ENCODE measurements at regions not wholly inside any gene's neighbourhood (a gene's known extent, or its start where the extent isn't known, plus 50 kb on each side); places are given as distances from the start of the nearest gene placed in this dataset.

DNA sequence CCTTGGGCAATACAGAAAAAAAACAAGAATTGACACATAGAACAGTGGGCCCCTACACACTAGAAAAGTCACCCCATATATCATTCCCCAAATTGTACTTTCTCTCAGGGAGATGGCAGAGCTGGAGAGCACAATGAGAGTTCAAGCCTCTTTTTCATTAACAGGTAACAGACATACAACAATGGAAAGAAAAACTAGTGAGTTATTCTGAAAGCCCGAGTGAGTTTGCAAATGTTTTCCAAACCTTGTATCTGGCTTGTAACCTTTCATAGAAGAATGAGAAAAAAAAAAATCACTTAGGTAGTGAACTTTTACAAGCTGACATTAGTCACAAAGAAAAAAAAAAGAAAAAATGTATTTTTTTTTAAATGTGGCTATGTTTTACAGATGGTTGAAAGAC lies 349.6 kb downstream of the RPS4Y2 start:
- no peaks in the 10 kb centered on the region for H3K27me3 ChIP-seq (replicated peaks; ENCODE audit: insufficient read depth)
- intact Hi-C loops (cut with DNase I): no loop called here
- H3K9me3 ChIP-seq: no peaks in the 10 kb centered on the region
- no peak overlapping the region for H3K27ac ChIP-seq
- 33% methylated on average over 1 of the region's 1 CpG for WGBS
- TF ChIP-seq POLR2AphosphoS5 (IDR thresholded peaks at IDR 0.05): no peak
- TF ChIP-seq, protein P1, sequence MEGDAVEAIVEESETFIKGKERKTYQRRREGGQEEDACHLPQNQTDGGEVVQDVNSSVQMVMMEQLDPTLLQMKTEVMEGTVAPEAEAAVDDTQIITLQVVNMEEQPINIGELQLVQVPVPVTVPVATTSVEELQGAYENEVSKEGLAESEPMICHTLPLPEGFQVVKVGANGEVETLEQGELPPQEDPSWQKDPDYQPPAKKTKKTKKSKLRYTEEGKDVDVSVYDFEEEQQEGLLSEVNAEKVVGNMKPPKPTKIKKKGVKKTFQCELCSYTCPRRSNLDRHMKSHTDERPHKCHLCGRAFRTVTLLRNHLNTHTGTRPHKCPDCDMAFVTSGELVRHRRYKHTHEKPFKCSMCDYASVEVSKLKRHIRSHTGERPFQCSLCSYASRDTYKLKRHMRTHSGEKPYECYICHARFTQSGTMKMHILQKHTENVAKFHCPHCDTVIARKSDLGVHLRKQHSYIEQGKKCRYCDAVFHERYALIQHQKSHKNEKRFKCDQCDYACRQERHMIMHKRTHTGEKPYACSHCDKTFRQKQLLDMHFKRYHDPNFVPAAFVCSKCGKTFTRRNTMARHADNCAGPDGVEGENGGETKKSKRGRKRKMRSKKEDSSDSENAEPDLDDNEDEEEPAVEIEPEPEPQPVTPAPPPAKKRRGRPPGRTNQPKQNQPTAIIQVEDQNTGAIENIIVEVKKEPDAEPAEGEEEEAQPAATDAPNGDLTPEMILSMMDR (IDR thresholded peaks at IDR 0.05): no peak
- TF ChIP-seq POLR2A (IDR thresholded peaks at IDR 0.05): no peak
- no peak for DNase-seq (ENCODE audit: low spot score)
- H3K36me3 ChIP-seq: no peaks in the 10 kb centered on the region
- H3K4me1 ChIP-seq (replicated peaks): no peaks in the 10 kb centered on the region
- H3K4me3 ChIP-seq: no peak overlapping the region

- WGBS: 71% methylated on average over 1 of the region's 1 CpG
These were observed 355.4 kb downstream of the RPS4Y2 start for GRCh38 chrY:21111313-21111712.

DNA sequence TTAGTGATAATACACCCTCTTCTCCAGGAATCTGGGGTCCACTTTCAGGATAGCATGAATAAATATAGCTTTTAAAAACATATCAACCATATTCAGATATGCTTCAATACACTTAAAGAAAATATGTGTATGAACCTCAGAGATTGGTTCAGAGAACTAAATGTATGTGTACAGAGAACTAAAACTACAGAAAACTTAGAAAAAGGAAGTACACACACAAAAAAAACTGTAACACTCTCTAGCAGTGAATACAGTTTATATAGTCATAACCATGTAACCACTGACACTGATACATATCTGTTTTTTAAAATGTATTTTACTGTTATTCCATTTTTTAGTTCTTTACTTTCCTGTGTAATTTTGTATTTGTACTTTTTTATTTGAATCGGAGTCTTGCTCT lies 365.2 kb downstream of the RPS4Y2 start:
- no peak for DNase-seq (ENCODE audit: low spot score)
- intact Hi-C loops (cut with DNase I): no loop called here
- Histone ChIP-seq H3K27me3 (replicated peaks; ENCODE audit: insufficient read depth) (no peaks in the 10 kb centered on the region), H3K4me3 (no peak overlapping the region), H3K27ac (no peak overlapping the region), H3K36me3 (no peaks in the 10 kb centered on the region), H3K4me1 (replicated peaks) (no peaks in the 10 kb centered on the region), H3K9me3 (no peaks in the 10 kb centered on the region)
- 100% methylated on average over 1 of the region's 1 CpG for WGBS
- TF ChIP-seq POLR2A (IDR thresholded peaks at IDR 0.05) (no peak), POLR2AphosphoS5 (IDR thresholded peaks at IDR 0.05) (no peak)
- TF ChIP-seq, protein P1 (IDR thresholded peaks at IDR 0.05): no peak

More at GRCh38 chrY:21111313-21111712, 355.4 kb downstream of the RPS4Y2 start:
- DNase-seq (ENCODE audit: low spot score): no peak
- TF ChIP-seq POLR2AphosphoS5 (IDR thresholded peaks at IDR 0.05): no peak
- TF ChIP-seq, protein P1 (IDR thresholded peaks at IDR 0.05): no peak
- TF ChIP-seq POLR2A (IDR thresholded peaks at IDR 0.05): no peak
- H3K27ac ChIP-seq: no peak overlapping the region
- intact Hi-C loops (cut with DNase I): no loop called here
- no peaks in the 10 kb centered on the region for H3K27me3 ChIP-seq (replicated peaks; ENCODE audit: insufficient read depth)
- no peaks in the 10 kb centered on the region for H3K9me3 ChIP-seq
- H3K36me3 ChIP-seq: no peaks in the 10 kb centered on the region
- no peak overlapping the region for H3K4me3 ChIP-seq
- no peaks in the 10 kb centered on the region for H3K4me1 ChIP-seq (replicated peaks)

- intact Hi-C loops (cut with DNase I): no loop called here
- WGBS: 54% methylated on average over 1 of the region's 1 CpG
- TF ChIP-seq, protein P1 (IDR thresholded peaks at IDR 0.05): no peak
- TF ChIP-seq POLR2AphosphoS5 (IDR thresholded peaks at IDR 0.05) (no peak), POLR2A (IDR thresholded peaks at IDR 0.05) (no peak)
These were observed 375.5 kb upstream of the RBMY1B start for GRCh38 chrY:21135591-21135990.

GRCh38 chrY:21138056-21138758 lies 372.9 kb upstream of the RBMY1B start:
- Histone ChIP-seq H3K4me3 (no peak overlapping the region), H3K36me3 (no peaks in the 10 kb centered on the region), H3K4me1 (replicated peaks) (no peaks in the 10 kb centered on the region), H3K27me3 (replicated peaks; ENCODE audit: insufficient read depth) (no peaks in the 10 kb centered on the region), H3K9me3 (no peaks in the 10 kb centered on the region), H3K27ac (no peak overlapping the region)
- TF ChIP-seq POLR2A (IDR thresholded peaks at IDR 0.05): no peak
- TF ChIP-seq, protein P1 (IDR thresholded peaks at IDR 0.05): no peak
- no peak for TF ChIP-seq POLR2AphosphoS5 (IDR thresholded peaks at IDR 0.05)
- intact Hi-C loops (cut with DNase I): no loop called here
- DNase-seq (ENCODE audit: low spot score): no peak
- WGBS: 18% methylated on average over 1 of the region's 1 CpG

More at GRCh38 chrY:21135591-21135990, 375.5 kb upstream of the RBMY1B start:
- no peak overlapping the region for H3K27ac ChIP-seq
- no peak overlapping the region for H3K4me3 ChIP-seq
- no peak for DNase-seq (ENCODE audit: low spot score)
- H3K36me3 ChIP-seq: no peaks in the 10 kb centered on the region
- no peaks in the 10 kb centered on the region for H3K4me1 ChIP-seq (replicated peaks)
- no peaks in the 10 kb centered on the region for H3K27me3 ChIP-seq (replicated peaks; ENCODE audit: insufficient read depth)
- H3K9me3 ChIP-seq: no peaks in the 10 kb centered on the region

All from prostate gland (tissue), 2 donors.